Stomach (tissue), 4 donors: ENCODE measurements at regions not wholly inside any gene's neighbourhood (a gene's known extent, or its start where the extent isn't known, plus 50 kb on each side); places are given as distances from the start of the nearest gene placed in this dataset.

Source experiments
- CTCF ChIP-seq, 7 experiments: fragments of 450-650 bp in 4 of 7; fragments of 200-600 bp in 3 of 7; sonication (generic) in 3 of 7; IDR thresholded peaks; one replicate each; pipeline ENCODE4 v1.5.1; 2016 to 2019; ENCODE audit warnings: antibody characterized with exemption in 7 of 7, control low read depth in 2 of 7, mild to moderate bottlenecking in 1 of 7
- EP300 ChIP-seq: sonication (generic); formaldehyde crosslinking; IDR thresholded peaks from one replicate; pipeline ENCODE4 v1.6.1; 2017; ENCODE audit warnings: antibody characterized with exemption
- POLR2A ChIP-seq, 4 donors: fragments of 450-650 bp; IDR thresholded peaks; one replicate each; pipeline ENCODE4 v1.6.1; 2016; ENCODE audit warnings: antibody characterized with exemption in 4 of 4, control low read depth in 2 of 4, mild to moderate bottlenecking in 1 of 4, moderate library complexity in 1 of 4

DNA sequence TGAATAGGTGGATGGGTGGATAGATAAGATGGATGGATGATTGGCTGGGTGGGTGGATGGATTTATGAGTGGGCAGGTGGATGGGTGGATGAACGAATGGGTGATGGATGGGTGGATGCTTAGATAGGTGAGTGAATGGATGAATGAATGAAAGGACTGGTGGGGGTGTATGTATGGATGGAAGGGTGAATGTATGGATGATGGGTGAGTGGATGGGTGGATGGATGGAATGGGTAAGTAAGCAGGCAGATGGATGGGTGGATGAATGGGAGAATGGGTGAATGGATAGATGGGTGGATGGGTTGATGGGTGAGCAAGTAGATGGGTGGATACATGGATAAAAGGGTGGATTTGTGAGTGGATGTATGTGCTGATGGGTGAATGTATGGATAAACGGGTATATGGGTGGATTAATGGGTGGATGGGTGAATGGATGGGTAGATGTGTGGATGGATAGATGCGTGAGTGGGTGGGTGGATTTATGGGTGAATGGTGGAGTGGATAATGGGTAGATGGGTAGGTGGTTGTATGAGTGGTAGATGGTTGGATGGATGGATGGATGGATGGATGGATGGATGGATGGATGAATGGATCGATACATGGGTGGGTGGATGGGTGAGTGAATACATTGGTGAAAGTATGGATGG, 682.6 kb downstream of the HS3ST4 start:
- TF ChIP-seq CTCF (IDR thresholded peaks at IDR 0.05) = no peak
- no peak for TF ChIP-seq EP300
- no peak for TF ChIP-seq POLR2A (IDR thresholded peaks at IDR 0.05)
